ENCODE measurements at regions not wholly inside any gene's neighbourhood (a gene's known extent, or its start where the extent isn't known, plus 50 kb on each side); places are given as distances from the start of the nearest gene placed in this dataset.
A peak's percentile ranks its signal among the peaks of the same experiment; 100 is the strongest.

- H3K4me3 ChIP-seq: no peak overlapping the region
- H3K36me3 ChIP-seq: no peaks in the 10 kb centered on the region
- peaks cover 0 to 23% (median 14%) of the 10 kb centered on the region in 4 donors for H3K4me1 ChIP-seq
- WGBS, 2 donors: 11 to 19% methylated on average over 4 of the region's 4 CpGs
- no peaks in the 10 kb centered on the region for H3K27me3 ChIP-seq
- no peak for TF ChIP-seq CTCF (IDR thresholded peaks at IDR 0.05)
- TF ChIP-seq POLR2AphosphoS5 (IDR thresholded peaks at IDR 0.05): no peak
- TF ChIP-seq POLR2A (IDR thresholded peaks at IDR 0.05): no peak
- TF ChIP-seq EP300 (IDR thresholded peaks at IDR 0.05): no peak
- peak in 1 of 2 donors; percentile 49 for DNase-seq
- ATAC-seq (ENCODE audit: low FRiP score in 2 of 2): peak in 1 of 2 donors; percentile 58
- peaks cover 0 to 6% (median 3%) of the 10 kb centered on the region in 4 donors for H3K9me3 ChIP-seq
- peak overlapping the region in 1 of 4 donors; percentile 28 for H3K27ac ChIP-seq
These were observed 83.0 kb downstream of the SNX5 start for GRCh38 chr20:17885544-17885943.

DNA sequence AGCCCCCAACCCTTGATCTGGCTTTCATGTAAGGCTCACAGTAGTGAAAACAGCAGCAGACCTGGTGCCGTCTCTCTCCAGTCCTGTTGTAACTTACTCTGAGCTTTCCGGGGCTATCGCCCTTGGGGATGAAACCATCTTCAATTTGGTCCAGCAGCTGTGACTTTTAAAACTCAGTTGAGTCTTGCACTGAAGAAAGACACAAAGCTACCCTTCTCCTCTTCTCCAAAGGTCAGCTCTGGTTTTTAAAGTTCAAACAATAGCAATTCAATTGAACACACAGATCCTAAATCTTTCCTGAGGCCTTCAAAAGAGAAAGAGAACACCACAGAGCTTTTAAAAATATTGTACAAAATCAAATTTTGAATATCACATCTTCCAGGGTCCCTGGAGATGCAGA lies 83.5 kb downstream of the SNX5 start:
- Histone ChIP-seq H3K27me3 (no peaks in the 10 kb centered on the region), H3K4me3 (no peak overlapping the region), H3K9me3 (peaks cover 0 to 2% (median under 1%) of the 10 kb centered on the region in 4 donors), H3K27ac (peak overlapping the region in 1 of 4 donors; percentile 28), H3K36me3 (no peaks in the 10 kb centered on the region), H3K4me1 (peaks cover 0 to 23% (median 14%) of the 10 kb centered on the region in 4 donors)
- no peak for TF ChIP-seq POLR2A (IDR thresholded peaks at IDR 0.05)
- TF ChIP-seq POLR2AphosphoS5 (IDR thresholded peaks at IDR 0.05): no peak
- TF ChIP-seq EP300 (IDR thresholded peaks at IDR 0.05): no peak
- no peak for TF ChIP-seq CTCF (IDR thresholded peaks at IDR 0.05)
- WGBS, 2 donors: 62 to 78% methylated on average over 3 of the region's 3 CpGs
- no peak for DNase-seq
- no peak for ATAC-seq (ENCODE audit: low FRiP score in 2 of 2)

- WGBS, 2 donors: 84 to 92% methylated on average over 14 of the region's 14 CpGs
- Histone ChIP-seq H3K27me3 (no peaks in the 10 kb centered on the region), H3K27ac (no peak overlapping the region), H3K9me3 (no peaks in the 10 kb centered on the region), H3K4me1 (peaks cover 0 to 23% (median 14%) of the 10 kb centered on the region in 4 donors), H3K4me3 (no peak overlapping the region), H3K36me3 (no peaks in the 10 kb centered on the region)
- no peak for DNase-seq
- ATAC-seq (ENCODE audit: low FRiP score in 2 of 2): no peak
- TF ChIP-seq POLR2AphosphoS5 (IDR thresholded peaks at IDR 0.05): no peak
- TF ChIP-seq POLR2A (IDR thresholded peaks at IDR 0.05): no peak
These were observed 84.1 kb downstream of the SNX5 start for GRCh38 chr20:17884307-17885003.

DNA sequence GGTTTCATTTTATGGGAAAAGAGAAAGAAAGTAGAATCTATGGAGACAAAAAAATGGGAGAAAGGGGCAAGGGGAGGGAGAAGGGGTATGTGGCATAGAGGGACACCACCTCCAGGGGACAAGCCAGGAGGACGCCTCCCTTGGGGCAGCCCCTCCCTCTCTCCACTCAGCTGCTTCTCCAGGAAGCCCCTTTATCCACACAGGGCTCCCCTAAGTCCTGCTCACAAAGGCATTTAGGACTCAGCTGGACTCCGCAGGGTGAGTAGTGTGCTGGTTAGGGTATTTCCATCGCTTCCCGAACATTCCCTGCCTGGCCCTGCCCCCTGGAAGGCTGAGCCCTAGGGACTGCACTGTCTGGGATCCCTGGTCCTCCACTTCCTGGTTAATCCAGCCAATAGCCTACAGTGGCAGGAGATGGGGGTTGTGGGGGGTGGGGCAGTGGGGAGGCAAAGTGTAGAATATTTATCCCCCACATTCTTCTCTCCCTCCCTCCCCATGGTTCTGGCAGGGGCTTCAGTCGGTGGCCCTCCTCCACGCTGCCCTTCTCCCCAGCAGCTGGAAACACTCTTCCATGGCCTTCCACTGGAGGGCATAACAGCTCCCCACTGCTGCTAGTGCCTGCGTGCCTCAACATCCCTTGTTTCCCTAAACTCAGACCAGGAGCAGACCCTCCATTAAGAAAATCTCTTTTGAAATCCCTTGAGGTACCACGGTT lies 84.8 kb downstream of the SNX5 start:
- Histone ChIP-seq H3K4me1 (peaks cover 0 to 27% (median 14%) of the 10 kb centered on the region in 4 donors), H3K4me3 (no peak overlapping the region), H3K36me3 (no peaks in the 10 kb centered on the region), H3K27me3 (no peaks in the 10 kb centered on the region), H3K27ac (no peak overlapping the region), H3K9me3 (no peaks in the 10 kb centered on the region)
- 80 to 87% methylated on average over 5 to 8 of the region's 8 CpGs for WGBS, 2 donors
- no peak for ATAC-seq (ENCODE audit: low FRiP score in 2 of 2)
- DNase-seq: no peak
- TF ChIP-seq EP300 (IDR thresholded peaks at IDR 0.05) (no peak), POLR2A (IDR thresholded peaks at IDR 0.05) (no peak), CTCF (IDR thresholded peaks at IDR 0.05) (no peak), POLR2AphosphoS5 (IDR thresholded peaks at IDR 0.05) (no peak)

GRCh38 chr20:17882834-17883591 lies 85.6 kb downstream of the SNX5 start:
- TF ChIP-seq EP300 (IDR thresholded peaks at IDR 0.05) (no peak), POLR2AphosphoS5 (IDR thresholded peaks at IDR 0.05) (no peak), POLR2A (IDR thresholded peaks at IDR 0.05) (no peak), CTCF (IDR thresholded peaks at IDR 0.05) (no peak)
- no peak overlapping the region for H3K27ac ChIP-seq
- H3K4me1 ChIP-seq: peaks cover 0 to 32% (median 14%) of the 10 kb centered on the region in 4 donors
- no peaks in the 10 kb centered on the region for H3K27me3 ChIP-seq
- no peaks in the 10 kb centered on the region for H3K36me3 ChIP-seq
- DNase-seq (no peak), ATAC-seq (ENCODE audit: low FRiP score in 2 of 2) (no peak)
- H3K4me3 ChIP-seq: no peak overlapping the region
- H3K9me3 ChIP-seq: no peaks in the 10 kb centered on the region
- 86 to 92% methylated on average over 10 of the region's 10 CpGs for WGBS, 2 donors
